SH-SY5Y (cell line): ENCODE measurements at regions not wholly inside any gene's neighbourhood (a gene's known extent, or its start where the extent isn't known, plus 50 kb on each side); places are given as distances from the start of the nearest gene placed in this dataset.

ENCODE experiments used
- GATA2 ChIP-seq: IDR thresholded peaks from 2 replicates; pipeline ENCODE4 v1.6.1; 2011; ENCODE audit warnings: mild to moderate bottlenecking, low read depth, low read length
- GATA3 ChIP-seq: IDR thresholded peaks from 2 replicates; pipeline ENCODE4 v1.6.1; 2011; ENCODE audit warnings: low read depth, mild to moderate bottlenecking, low read length, moderate library complexity

- TF ChIP-seq GATA3 = no peak
Measured at GRCh38 chr2:40773291-40773690, 321.4 kb upstream of the SLC8A1 start.

GRCh38 chr2:40783704-40784103 is 331.8 kb upstream of the SLC8A1 start:
- no peak for TF ChIP-seq GATA2

GRCh38 chr2:40786636-40787035 is 334.7 kb upstream of the SLC8A1 start:
- no peak for TF ChIP-seq GATA3
- TF ChIP-seq GATA2 = no peak

- TF ChIP-seq GATA3 (no peak), GATA2 (no peak)
Measured at GRCh38 chr2:40797120-40797519, 345.2 kb upstream of the SLC8A1 start.

GRCh38 chr2:40803900-40804299 is 352.0 kb upstream of the SLC8A1 start:
- TF ChIP-seq GATA2 (no peak), GATA3 (no peak)

- no peak for TF ChIP-seq GATA2
- TF ChIP-seq GATA3 = no peak
Measured at GRCh38 chr2:40809156-40809555, 357.3 kb upstream of the SLC8A1 start.

GRCh38 chr2:40814616-40815015 is 362.7 kb upstream of the SLC8A1 start:
- TF ChIP-seq GATA2 = no peak
- no peak for TF ChIP-seq GATA3

GRCh38 chr2:40820319-40820718 is 368.4 kb upstream of the SLC8A1 start:
- TF ChIP-seq GATA3 = no peak

- TF ChIP-seq GATA3 (no peak), GATA2 (no peak)
Measured at GRCh38 chr2:40823478-40823877, 371.6 kb upstream of the SLC8A1 start.

- TF ChIP-seq GATA2 (no peak), GATA3 (no peak)
Measured at GRCh38 chr2:40824278-40824677, 372.4 kb upstream of the SLC8A1 start.

- TF ChIP-seq GATA3 = no peak
- peak; percentile 11; the same call in 1 of the 2 replicates for TF ChIP-seq GATA2
Measured at GRCh38 chr2:40827392-40827791, 375.5 kb upstream of the SLC8A1 start.

- no peak for TF ChIP-seq GATA2
- TF ChIP-seq GATA3 = no peak
Measured at GRCh38 chr2:40831321-40831873, 379.5 kb upstream of the SLC8A1 start.

GRCh38 chr2:40841856-40842255 is 390.0 kb upstream of the SLC8A1 start:
- TF ChIP-seq GATA2 = no peak
- no peak for TF ChIP-seq GATA3

- TF ChIP-seq GATA3 = no peak
Measured at GRCh38 chr2:40844353-40845277, 392.7 kb upstream of the SLC8A1 start.

GRCh38 chr2:40851661-40852060 is 399.8 kb upstream of the SLC8A1 start:
- TF ChIP-seq GATA3 (no peak), GATA2 (no peak)
